Neural crest cell (in vitro differentiated cells): ENCODE measurements at regions not wholly inside any gene's neighbourhood (a gene's known extent, or its start where the extent isn't known, plus 50 kb on each side); places are given as distances from the start of the nearest gene placed in this dataset.

Experiments used
- DNase-seq: peaks from one replicate; pipeline ENCODE4 v3.0.0; 2021; ENCODE audit warnings: low read depth, mixed read lengths, low spot score
- H3K27ac Mint-ChIP-seq: one replicate; pipeline ENCODE4 v1.8.0; 2021; ENCODE audit warnings: mild to moderate bottlenecking, mixed read lengths; ENCODE audit not compliant: unreplicated experiment
- H3K27me3 Mint-ChIP-seq: 2 replicates; pipeline ENCODE4 v1.8.0; 2021; ENCODE audit warnings: low read depth, mild to moderate bottlenecking, mixed read lengths
- H3K36me3 Mint-ChIP-seq: 2 replicates; pipeline ENCODE4 v1.8.0; 2021; ENCODE audit warnings: low read depth, mild to moderate bottlenecking, mixed read lengths
- H3K4me1 Mint-ChIP-seq: 2 replicates; pipeline ENCODE4 v1.8.0; 2021; ENCODE audit warnings: mixed read lengths
- H3K4me3 Mint-ChIP-seq: one replicate; pipeline ENCODE4 v1.8.0; 2021; ENCODE audit warnings: mild to moderate bottlenecking, mixed read lengths
- H3K9me3 Mint-ChIP-seq: 2 replicates; pipeline ENCODE4 v1.8.0; 2021; ENCODE audit warnings: mixed read lengths
- TF ChIP-seq, protein P1 (sequence below): fragments of 200-600 bp; sonication (generic); conservative IDR thresholded peaks from 2 replicates; pipeline ENCODE4 v1.5.0; 2021; ENCODE audit warnings: antibody characterized with exemption, mild to moderate bottlenecking

DNA sequence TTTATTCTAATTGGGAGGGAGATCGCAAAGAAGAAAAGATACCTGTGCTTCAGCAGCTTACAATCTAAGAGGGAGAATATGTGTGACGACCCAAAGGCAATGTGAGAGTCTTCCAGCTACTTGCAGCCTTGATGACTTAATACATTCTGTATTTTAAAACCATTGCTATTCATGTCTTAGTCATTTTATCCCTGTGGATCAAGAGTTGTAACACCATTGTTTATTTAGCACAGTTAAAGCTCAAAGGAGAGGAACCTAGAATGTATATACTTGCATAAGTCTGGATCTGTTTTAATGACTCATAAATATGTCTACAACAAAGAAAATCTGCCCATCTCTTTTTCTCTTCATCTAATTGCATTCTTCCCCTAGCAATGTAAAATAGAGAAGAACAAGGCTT is 117.9 kb upstream of the DLX6 start:
- no peak for DNase-seq
- H3K27me3 Mint-ChIP-seq, result no peaks in the 10 kb centered on the region
- TF ChIP-seq, protein P1, sequence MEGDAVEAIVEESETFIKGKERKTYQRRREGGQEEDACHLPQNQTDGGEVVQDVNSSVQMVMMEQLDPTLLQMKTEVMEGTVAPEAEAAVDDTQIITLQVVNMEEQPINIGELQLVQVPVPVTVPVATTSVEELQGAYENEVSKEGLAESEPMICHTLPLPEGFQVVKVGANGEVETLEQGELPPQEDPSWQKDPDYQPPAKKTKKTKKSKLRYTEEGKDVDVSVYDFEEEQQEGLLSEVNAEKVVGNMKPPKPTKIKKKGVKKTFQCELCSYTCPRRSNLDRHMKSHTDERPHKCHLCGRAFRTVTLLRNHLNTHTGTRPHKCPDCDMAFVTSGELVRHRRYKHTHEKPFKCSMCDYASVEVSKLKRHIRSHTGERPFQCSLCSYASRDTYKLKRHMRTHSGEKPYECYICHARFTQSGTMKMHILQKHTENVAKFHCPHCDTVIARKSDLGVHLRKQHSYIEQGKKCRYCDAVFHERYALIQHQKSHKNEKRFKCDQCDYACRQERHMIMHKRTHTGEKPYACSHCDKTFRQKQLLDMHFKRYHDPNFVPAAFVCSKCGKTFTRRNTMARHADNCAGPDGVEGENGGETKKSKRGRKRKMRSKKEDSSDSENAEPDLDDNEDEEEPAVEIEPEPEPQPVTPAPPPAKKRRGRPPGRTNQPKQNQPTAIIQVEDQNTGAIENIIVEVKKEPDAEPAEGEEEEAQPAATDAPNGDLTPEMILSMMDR, result no peak
- H3K4me1 Mint-ChIP-seq, result no peaks in the 10 kb centered on the region
- H3K27ac Mint-ChIP-seq, result no peak overlapping the region
- no peaks in the 10 kb centered on the region for H3K9me3 Mint-ChIP-seq
- no peaks in the 10 kb centered on the region for H3K36me3 Mint-ChIP-seq
- H3K4me3 Mint-ChIP-seq, result no peak overlapping the region

DNA sequence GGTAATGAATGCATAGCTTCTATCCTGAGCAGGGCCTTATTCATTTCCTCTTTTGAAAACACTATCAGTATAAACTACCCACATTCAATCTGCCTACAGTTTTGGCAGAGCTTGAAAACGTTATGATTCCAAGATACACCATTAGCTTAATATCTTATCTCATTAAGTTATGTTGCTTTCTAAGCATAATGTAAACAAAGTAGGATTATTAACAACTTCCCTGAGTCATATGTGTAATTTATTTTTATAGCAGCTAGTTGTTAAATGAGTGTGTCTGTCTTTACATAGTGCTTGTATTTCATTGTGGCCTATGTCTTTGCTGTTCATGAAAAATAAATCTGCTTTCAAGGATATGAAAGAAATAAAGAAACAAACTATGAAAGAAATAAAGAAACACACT is 106.2 kb upstream of the DLX6 start:
- Mint-ChIP-seq H3K4me1 (no peaks in the 10 kb centered on the region), H3K27ac (no peak overlapping the region), H3K4me3 (no peak overlapping the region), H3K9me3 (no peaks in the 10 kb centered on the region), H3K27me3 (peaks cover 4% of the 10 kb centered on the region), H3K36me3 (no peaks in the 10 kb centered on the region)
- DNase-seq, result no peak
- TF ChIP-seq, protein P1, result no peak

DNA sequence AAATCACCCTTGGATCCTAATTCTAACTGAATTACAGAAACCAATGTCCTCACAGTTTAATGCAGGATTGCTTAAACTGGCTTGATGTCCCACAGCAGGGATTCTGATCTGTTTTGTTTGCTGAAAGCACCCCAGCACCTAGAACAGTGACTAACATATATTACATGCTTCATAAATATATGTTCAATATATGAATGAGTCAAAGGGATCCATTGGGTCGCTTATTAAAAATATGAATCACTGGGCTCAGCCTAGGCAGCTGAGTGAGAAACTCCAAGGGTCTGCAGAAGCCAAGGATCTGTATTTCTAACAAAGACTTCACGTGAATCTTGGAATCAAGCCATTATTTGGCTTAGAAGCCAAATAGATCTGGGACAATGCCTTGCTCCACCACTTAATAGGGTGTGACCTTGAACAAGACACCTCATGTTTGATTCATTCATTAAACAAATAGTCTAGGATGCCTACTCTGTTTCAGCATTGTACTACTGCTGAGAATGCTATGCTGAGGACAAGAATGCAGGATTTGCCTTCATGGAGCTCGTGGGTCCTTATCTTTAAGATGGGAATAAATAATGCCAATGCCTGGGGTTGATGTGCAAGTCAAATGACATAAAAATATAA is 103.4 kb upstream of the DLX6 start:
- Mint-ChIP-seq H3K4me1 (no peaks in the 10 kb centered on the region), H3K9me3 (no peaks in the 10 kb centered on the region), H3K27ac (no peak overlapping the region), H3K4me3 (no peak overlapping the region), H3K27me3 (peaks cover 6% of the 10 kb centered on the region), H3K36me3 (no peaks in the 10 kb centered on the region)
- no peak for DNase-seq
- TF ChIP-seq, protein P1, result no peak

DNA sequence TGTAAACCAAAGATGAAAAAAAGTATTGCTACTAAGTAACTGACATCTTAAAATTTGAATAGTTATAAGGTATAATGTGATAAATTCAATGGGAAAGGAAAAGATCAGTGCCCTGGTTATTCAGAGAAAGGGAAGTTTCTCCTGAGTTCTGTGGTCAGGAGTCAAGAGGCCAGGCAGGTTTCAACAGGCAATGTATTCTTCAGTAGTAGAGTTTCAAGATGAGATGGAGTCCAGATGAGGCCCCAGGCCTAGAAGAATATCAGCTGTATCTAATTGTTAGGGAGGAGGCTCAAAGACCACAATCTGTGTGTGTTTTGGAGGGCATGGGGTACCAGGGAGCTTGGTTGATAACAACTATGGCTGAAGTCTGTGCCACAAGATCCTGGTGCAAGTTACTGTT is 101.4 kb upstream of the DLX6 start:
- Mint-ChIP-seq H3K9me3 (no peaks in the 10 kb centered on the region), H3K36me3 (no peaks in the 10 kb centered on the region), H3K27me3 (peaks cover 6% of the 10 kb centered on the region), H3K27ac (no peak overlapping the region), H3K4me3 (no peak overlapping the region), H3K4me1 (no peaks in the 10 kb centered on the region)
- no peak for DNase-seq
- TF ChIP-seq, protein P1, result no peak

DNA sequence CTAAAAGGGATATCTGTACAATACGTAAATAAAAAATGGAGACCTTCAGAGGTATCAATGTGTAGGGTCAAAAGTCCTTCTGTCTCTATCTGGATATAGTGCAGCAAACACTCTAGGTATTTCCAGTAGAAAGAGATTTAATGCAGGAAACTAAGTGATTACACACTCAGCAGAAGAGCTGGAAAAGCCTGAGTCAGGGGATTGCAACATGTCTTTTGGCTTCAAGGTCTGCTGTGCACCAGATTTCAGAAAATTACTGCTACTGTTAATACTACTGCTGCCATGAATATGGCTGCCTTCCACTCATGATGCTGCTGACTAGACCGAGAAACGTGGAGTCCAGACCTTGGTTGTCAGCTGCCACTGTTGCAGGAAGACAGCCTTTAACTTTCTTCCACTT is 94.9 kb upstream of the DLX6 start:
- Mint-ChIP-seq H3K27ac (no peak overlapping the region), H3K4me1 (no peaks in the 10 kb centered on the region), H3K4me3 (no peak overlapping the region), H3K36me3 (no peaks in the 10 kb centered on the region), H3K27me3 (peaks cover 21% of the 10 kb centered on the region), H3K9me3 (no peaks in the 10 kb centered on the region)
- no peak for DNase-seq
- TF ChIP-seq, protein P1, result no peak
